ENCODE measurements at regions not wholly inside any gene's neighbourhood (a gene's known extent, or its start where the extent isn't known, plus 50 kb on each side); places are given as distances from the start of the nearest gene placed in this dataset.
"Not testable (repeated sequence)": the region's sequence is repeated elsewhere in the genome, so short reads cannot be mapped to it uniquely, and the experiment has no call there.

- in situ Hi-C loops (cut with HindIII; ENCODE audit: low sequenced_read_pairs) = no loop called here
Measured at GRCh38 chr1:242826701-242827336, 302.3 kb upstream of the PLD5 start.

GRCh38 chr1:242824435-242824834, 299.9 kb upstream of the PLD5 start:
- in situ Hi-C loops (cut with HindIII; ENCODE audit: low sequenced_read_pairs) = no loop called here

- in situ Hi-C loops (cut with HindIII; ENCODE audit: low sequenced_read_pairs) = no loop called here
Measured at GRCh38 chr1:242813490-242814091, 289.1 kb upstream of the PLD5 start.

GRCh38 chr1:242811092-242811840, 286.8 kb upstream of the PLD5 start:
- in situ Hi-C loops (cut with HindIII; ENCODE audit: low sequenced_read_pairs) = no loop called here

- in situ Hi-C loops (cut with HindIII; ENCODE audit: low sequenced_read_pairs) = no loop called here
Measured at GRCh38 chr1:242806324-242806723, 281.8 kb upstream of the PLD5 start.

- in situ Hi-C loops (cut with HindIII; ENCODE audit: low sequenced_read_pairs) = not testable (repeated sequence)
Measured at GRCh38 chr1:242805360-242805759, 280.9 kb upstream of the PLD5 start.

- in situ Hi-C loops (cut with HindIII; ENCODE audit: low sequenced_read_pairs) = no loop called here
Measured at GRCh38 chr1:242802973-242803372, 278.5 kb upstream of the PLD5 start.

GRCh38 chr1:242800521-242800920, 276.0 kb upstream of the PLD5 start:
- in situ Hi-C loops (cut with HindIII; ENCODE audit: low sequenced_read_pairs) = no loop called here

GRCh38 chr1:242797856-242798255, 273.4 kb upstream of the PLD5 start:
- in situ Hi-C loops (cut with HindIII; ENCODE audit: low sequenced_read_pairs) = no loop called here

GRCh38 chr1:242788771-242789170, 264.3 kb upstream of the PLD5 start:
- in situ Hi-C loops (cut with HindIII; ENCODE audit: low sequenced_read_pairs) = loop anchor here (5.0 kb wide), 1 partner anchor 106 kb away; no protein-coding TSS in a partner anchor

- in situ Hi-C loops (cut with HindIII; ENCODE audit: low sequenced_read_pairs) = loop anchor here (5.0 kb wide), 1 partner anchor 106 kb away; no protein-coding TSS in a partner anchor
Measured at GRCh38 chr1:242787968-242788367, 263.5 kb upstream of the PLD5 start.

- in situ Hi-C loops (cut with HindIII; ENCODE audit: low sequenced_read_pairs) = loop anchor here (5.0 kb wide), 1 partner anchor 103 kb away; no protein-coding TSS in a partner anchor
Measured at GRCh38 chr1:242784807-242785206, 260.3 kb upstream of the PLD5 start.

GRCh38 chr1:242784084-242784483, 259.6 kb upstream of the PLD5 start:
- in situ Hi-C loops (cut with HindIII; ENCODE audit: low sequenced_read_pairs) = no loop called here

- in situ Hi-C loops (cut with HindIII; ENCODE audit: low sequenced_read_pairs) = no loop called here
Measured at GRCh38 chr1:242774256-242774655, 249.8 kb upstream of the PLD5 start.

GRCh38 chr1:242770366-242770765, 245.9 kb upstream of the PLD5 start:
- in situ Hi-C loops (cut with HindIII; ENCODE audit: low sequenced_read_pairs) = no loop called here

GRCh38 chr1:242764161-242764560, 239.7 kb upstream of the PLD5 start:
- in situ Hi-C loops (cut with HindIII; ENCODE audit: low sequenced_read_pairs) = no loop called here

GRCh38 chr1:242761556-242761955, 237.1 kb upstream of the PLD5 start:
- in situ Hi-C loops (cut with HindIII; ENCODE audit: low sequenced_read_pairs) = no loop called here

GRCh38 chr1:242754926-242755325, 230.4 kb upstream of the PLD5 start:
- in situ Hi-C loops (cut with HindIII; ENCODE audit: low sequenced_read_pairs) = no loop called here

GRCh38 chr1:242754125-242754524, 229.6 kb upstream of the PLD5 start:
- in situ Hi-C loops (cut with HindIII; ENCODE audit: low sequenced_read_pairs) = no loop called here

GRCh38 chr1:242747233-242747632, 222.7 kb upstream of the PLD5 start:
- in situ Hi-C loops (cut with HindIII; ENCODE audit: low sequenced_read_pairs) = no loop called here

GRCh38 chr1:242745079-242745478, 220.6 kb upstream of the PLD5 start:
- in situ Hi-C loops (cut with HindIII; ENCODE audit: low sequenced_read_pairs) = no loop called here

All from endothelial cell of hepatic sinusoid (primary cell).